HL-60 (cell line): ENCODE measurements at regions not wholly inside any gene's neighbourhood (a gene's known extent, or its start where the extent isn't known, plus 50 kb on each side); places are given as distances from the start of the nearest gene placed in this dataset.

Experiments used
- DNase-seq, 2 experiments: peaks; one replicate each; pipeline ENCODE4 v3.0.0-alpha.2; 2010 to 2020; ENCODE audit warnings: low read depth in 1 of 2, low spot score in 1 of 2
- H3K27ac ChIP-seq: fragments of 250-450 bp; sonication (Bioruptor Pico); replicated peaks from 2 replicates; pipeline ENCODE4 v1.5.1; 2020; ENCODE audit warnings: mild to moderate bottlenecking, moderate library complexity
- H3K27me3 ChIP-seq: fragments of 250-450 bp; sonication (Bioruptor Pico); 2 replicates; pipeline ENCODE4 v1.5.1; 2021; ENCODE audit warnings: mild to moderate bottlenecking, moderate library complexity; ENCODE audit not compliant: insufficient read depth, poor library complexity, severe bottlenecking
- H3K4me3 ChIP-seq: replicated peaks from 2 replicates; pipeline ENCODE4 v1.5.1; 2011; ENCODE audit warnings: mild to moderate bottlenecking, control low read depth, low read length; ENCODE audit not compliant: insufficient read depth
- GABPA ChIP-seq: IDR thresholded peaks from 2 replicates; pipeline ENCODE4 v1.6.1; 2012; ENCODE audit warnings: low read depth
- POLR2AphosphoS5 ChIP-seq: IDR thresholded peaks from 2 replicates; pipeline ENCODE4 v1.6.1; 2012; ENCODE audit warnings: low read depth
- SPI1 ChIP-seq: IDR thresholded peaks from 2 replicates; pipeline ENCODE4 v1.6.1; 2012; ENCODE audit warnings: low read depth, mild to moderate bottlenecking, borderline replicate concordance
- TF ChIP-seq, protein P1 (sequence below): IDR thresholded peaks from one replicate; pipeline ENCODE4 v1.5.1; 2011; ENCODE audit warnings: low read length, control low read depth, inconsistent platforms; ENCODE audit not compliant: insufficient read depth
- TF ChIP-seq, protein P2 (sequence below): IDR thresholded peaks from 2 replicates; pipeline ENCODE4 v1.6.1; 2012; ENCODE audit warnings: low read depth; ENCODE audit not compliant: insufficient replicate concordance

DNA sequence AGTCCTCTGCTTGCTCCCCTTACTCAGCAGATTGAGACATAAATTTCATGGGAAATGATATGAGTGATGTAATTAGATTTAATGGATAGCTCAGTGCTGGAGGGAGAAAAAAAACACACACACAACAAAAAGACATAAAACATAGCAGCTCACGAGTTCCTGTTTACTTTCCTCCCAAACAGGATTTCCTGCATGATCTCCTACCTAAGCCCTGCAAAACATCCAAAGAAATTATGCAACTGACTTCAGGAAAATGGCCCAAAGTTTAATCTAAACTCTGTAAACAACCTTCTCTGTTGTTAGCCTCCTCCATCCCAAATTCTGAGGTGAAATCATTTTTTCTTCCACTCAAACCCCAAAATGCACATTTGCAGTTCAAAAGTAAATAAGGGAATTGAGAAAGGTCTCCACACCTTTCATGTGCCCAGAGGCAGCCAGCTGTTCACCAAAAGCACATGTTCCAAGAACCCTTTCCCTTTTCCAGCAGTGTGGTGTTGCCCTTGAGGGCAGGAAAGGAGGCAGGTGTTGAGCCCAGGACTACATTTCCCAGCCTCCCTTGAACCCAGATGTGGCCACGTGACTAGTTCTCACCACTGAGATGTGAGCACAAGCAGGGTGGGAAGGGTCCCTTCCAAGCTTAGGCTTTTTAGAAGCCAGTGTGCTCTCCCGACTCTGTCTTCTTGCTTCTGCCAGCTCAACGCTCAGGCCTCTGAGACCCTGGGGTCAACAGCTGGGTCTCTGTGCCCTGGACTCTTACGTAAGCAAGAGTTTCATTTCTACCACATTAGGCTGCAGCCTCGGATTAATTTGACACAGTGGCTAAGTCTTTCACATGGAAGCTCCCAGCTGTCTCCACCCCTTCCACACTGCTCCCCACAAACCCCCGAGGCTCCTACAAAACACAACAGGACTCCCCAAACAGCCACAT is 301.2 kb downstream of the CTTN start:
- Histone ChIP-seq H3K27ac (no peak overlapping the region), H3K27me3 (no peaks in the 10 kb centered on the region), H3K4me3 (no peak overlapping the region)
- DNase-seq: no peak
- TF ChIP-seq POLR2AphosphoS5 (no peak), GABPA (no peak), SPI1 (no peak)
- TF ChIP-seq, protein P1, sequence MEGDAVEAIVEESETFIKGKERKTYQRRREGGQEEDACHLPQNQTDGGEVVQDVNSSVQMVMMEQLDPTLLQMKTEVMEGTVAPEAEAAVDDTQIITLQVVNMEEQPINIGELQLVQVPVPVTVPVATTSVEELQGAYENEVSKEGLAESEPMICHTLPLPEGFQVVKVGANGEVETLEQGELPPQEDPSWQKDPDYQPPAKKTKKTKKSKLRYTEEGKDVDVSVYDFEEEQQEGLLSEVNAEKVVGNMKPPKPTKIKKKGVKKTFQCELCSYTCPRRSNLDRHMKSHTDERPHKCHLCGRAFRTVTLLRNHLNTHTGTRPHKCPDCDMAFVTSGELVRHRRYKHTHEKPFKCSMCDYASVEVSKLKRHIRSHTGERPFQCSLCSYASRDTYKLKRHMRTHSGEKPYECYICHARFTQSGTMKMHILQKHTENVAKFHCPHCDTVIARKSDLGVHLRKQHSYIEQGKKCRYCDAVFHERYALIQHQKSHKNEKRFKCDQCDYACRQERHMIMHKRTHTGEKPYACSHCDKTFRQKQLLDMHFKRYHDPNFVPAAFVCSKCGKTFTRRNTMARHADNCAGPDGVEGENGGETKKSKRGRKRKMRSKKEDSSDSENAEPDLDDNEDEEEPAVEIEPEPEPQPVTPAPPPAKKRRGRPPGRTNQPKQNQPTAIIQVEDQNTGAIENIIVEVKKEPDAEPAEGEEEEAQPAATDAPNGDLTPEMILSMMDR: no peak
- TF ChIP-seq, protein P2, sequence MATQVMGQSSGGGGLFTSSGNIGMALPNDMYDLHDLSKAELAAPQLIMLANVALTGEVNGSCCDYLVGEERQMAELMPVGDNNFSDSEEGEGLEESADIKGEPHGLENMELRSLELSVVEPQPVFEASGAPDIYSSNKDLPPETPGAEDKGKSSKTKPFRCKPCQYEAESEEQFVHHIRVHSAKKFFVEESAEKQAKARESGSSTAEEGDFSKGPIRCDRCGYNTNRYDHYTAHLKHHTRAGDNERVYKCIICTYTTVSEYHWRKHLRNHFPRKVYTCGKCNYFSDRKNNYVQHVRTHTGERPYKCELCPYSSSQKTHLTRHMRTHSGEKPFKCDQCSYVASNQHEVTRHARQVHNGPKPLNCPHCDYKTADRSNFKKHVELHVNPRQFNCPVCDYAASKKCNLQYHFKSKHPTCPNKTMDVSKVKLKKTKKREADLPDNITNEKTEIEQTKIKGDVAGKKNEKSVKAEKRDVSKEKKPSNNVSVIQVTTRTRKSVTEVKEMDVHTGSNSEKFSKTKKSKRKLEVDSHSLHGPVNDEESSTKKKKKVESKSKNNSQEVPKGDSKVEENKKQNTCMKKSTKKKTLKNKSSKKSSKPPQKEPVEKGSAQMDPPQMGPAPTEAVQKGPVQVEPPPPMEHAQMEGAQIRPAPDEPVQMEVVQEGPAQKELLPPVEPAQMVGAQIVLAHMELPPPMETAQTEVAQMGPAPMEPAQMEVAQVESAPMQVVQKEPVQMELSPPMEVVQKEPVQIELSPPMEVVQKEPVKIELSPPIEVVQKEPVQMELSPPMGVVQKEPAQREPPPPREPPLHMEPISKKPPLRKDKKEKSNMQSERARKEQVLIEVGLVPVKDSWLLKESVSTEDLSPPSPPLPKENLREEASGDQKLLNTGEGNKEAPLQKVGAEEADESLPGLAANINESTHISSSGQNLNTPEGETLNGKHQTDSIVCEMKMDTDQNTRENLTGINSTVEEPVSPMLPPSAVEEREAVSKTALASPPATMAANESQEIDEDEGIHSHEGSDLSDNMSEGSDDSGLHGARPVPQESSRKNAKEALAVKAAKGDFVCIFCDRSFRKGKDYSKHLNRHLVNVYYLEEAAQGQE: no peak

DNA sequence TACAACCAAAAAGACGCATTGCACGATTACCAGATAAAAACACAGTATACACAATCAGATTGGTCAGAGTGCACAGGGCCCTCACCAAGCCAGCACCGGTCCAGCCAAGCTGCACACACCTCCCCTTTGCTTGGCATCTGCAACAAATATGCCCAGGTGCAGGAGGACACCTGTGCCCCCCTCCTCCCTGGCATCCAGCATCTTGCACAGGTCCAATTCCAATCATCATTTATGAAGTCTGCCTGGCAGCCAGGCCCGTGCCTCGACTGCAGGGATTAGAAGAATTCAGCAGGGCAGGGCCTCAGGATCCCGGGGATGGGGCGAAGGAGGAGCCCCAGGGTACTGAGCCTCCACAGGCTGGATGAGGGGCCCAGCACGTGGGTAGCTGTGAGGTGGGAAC is 302.1 kb downstream of the CTTN start:
- DNase-seq: no peak
- Histone ChIP-seq H3K27me3 (no peaks in the 10 kb centered on the region), H3K27ac (no peak overlapping the region), H3K4me3 (no peak overlapping the region)
- TF ChIP-seq, protein P2: no peak
- TF ChIP-seq POLR2AphosphoS5 (no peak), GABPA (no peak), SPI1 (no peak)
- TF ChIP-seq, protein P1: no peak

DNA sequence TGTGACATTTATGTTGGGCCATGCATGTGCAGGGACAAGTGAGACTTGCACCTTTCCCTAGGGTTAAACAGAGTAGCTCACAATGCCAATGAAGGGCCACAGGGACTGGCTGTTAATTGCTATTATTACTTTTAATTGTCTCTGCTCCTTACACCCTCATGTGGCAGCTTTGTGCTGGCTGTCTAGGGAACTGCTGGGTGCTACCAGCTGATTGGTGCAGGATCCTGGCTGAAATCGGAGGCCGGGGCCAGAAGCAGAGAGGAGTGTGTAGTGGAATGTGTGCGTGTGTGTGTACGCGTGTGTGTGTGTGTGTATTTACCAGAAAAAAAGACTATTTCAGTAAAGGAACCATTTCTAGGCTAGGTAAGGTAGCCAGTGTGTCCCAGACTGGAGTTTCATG is 302.5 kb downstream of the CTTN start:
- no peak overlapping the region for H3K27ac ChIP-seq
- TF ChIP-seq, protein P2: no peak
- TF ChIP-seq POLR2AphosphoS5: no peak
- no peak for TF ChIP-seq GABPA
- TF ChIP-seq SPI1: no peak
- TF ChIP-seq, protein P1: no peak
- no peaks in the 10 kb centered on the region for H3K27me3 ChIP-seq
- no peak for DNase-seq
- H3K4me3 ChIP-seq: no peak overlapping the region
